Fibroblast of mammary gland (primary cell): ENCODE measurements at regions not wholly inside any gene's neighbourhood (a gene's known extent, or its start where the extent isn't known, plus 50 kb on each side); places are given as distances from the start of the nearest gene placed in this dataset.

Source experiments
- DNase-seq: peaks from one replicate; pipeline ENCODE4 v3.0.0-alpha.2; 2010; ENCODE audit warnings: low read depth
- H3K4me3 ChIP-seq: 2 replicates; pipeline ENCODE4 v1.5.1; 2011; ENCODE audit warnings: low read depth, mild to moderate bottlenecking, low read length, moderate library complexity; ENCODE audit not compliant: control insufficient read depth
- CTCF ChIP-seq: conservative IDR thresholded peaks from 2 replicates; pipeline ENCODE4 v1.5.1; 2011; ENCODE audit warnings: low read depth, low read length, inconsistent platforms; ENCODE audit not compliant: control insufficient read depth, insufficient read depth

GRCh38 chr17:15130426-15130825 is 134.7 kb downstream of the PMP22 start:
- DNase-seq = no peak
- no peak overlapping the region for H3K4me3 ChIP-seq
- TF ChIP-seq CTCF = no peak

- no peak overlapping the region for H3K4me3 ChIP-seq
- no peak for DNase-seq
- TF ChIP-seq CTCF = no peak
These were observed 135.1 kb downstream of the PMP22 start for GRCh38 chr17:15129986-15130385.

- peak; percentile 23 for DNase-seq
- no peak overlapping the region for H3K4me3 ChIP-seq
- TF ChIP-seq CTCF = no peak
These were observed 140.4 kb downstream of the PMP22 start for GRCh38 chr17:15124746-15125145.

GRCh38 chr17:15124264-15124595 is 140.9 kb downstream of the PMP22 start:
- no peak overlapping the region for H3K4me3 ChIP-seq
- no peak for TF ChIP-seq CTCF

GRCh38 chr17:15123593-15124263 is 141.4 kb downstream of the PMP22 start:
- peak; percentile 93 for DNase-seq
- no peak overlapping the region for H3K4me3 ChIP-seq
- TF ChIP-seq CTCF = no peak

More at GRCh38 chr17:15124264-15124595, 140.9 kb downstream of the PMP22 start:
- DNase-seq = peak; percentile 68

GRCh38 chr17:15122857-15123256 is 142.3 kb downstream of the PMP22 start:
- H3K4me3 ChIP-seq = no peak overlapping the region
- no peak for TF ChIP-seq CTCF
- peak; percentile 70 for DNase-seq

- H3K4me3 ChIP-seq = no peak overlapping the region
- DNase-seq = peak; percentile 89
- no peak for TF ChIP-seq CTCF
These were observed 143.7 kb downstream of the PMP22 start for GRCh38 chr17:15121426-15121825.
